GM12878 (cell line): ENCODE measurements at regions not wholly inside any gene's neighbourhood (a gene's known extent, or its start where the extent isn't known, plus 50 kb on each side); places are given as distances from the start of the nearest gene placed in this dataset.

ENCODE experiments used
- BHLHE40 ChIP-seq, 2 experiments: fragments of 450-650 bp in 1 of 2; IDR thresholded peaks; 2 replicates each; pipeline ENCODE4 v1.6.1; 2011 to 2017; ENCODE audit warnings: low read depth in 2 of 2, borderline replicate concordance in 1 of 2, improper control_type of control experiment in 1 of 2, low read length in 1 of 2, mild to moderate bottlenecking in 1 of 2
- CEBPB ChIP-seq, 2 experiments: fragments of 150-350 bp in 1 of 2; IDR thresholded peaks; 2 replicates each; pipeline ENCODE4 v1.6.1; 2012 to 2014; ENCODE audit warnings: low read depth in 2 of 2, low read length in 2 of 2, borderline replicate concordance in 1 of 2, inconsistent platforms in 1 of 2
- EP300 ChIP-seq, 2 experiments: fragments of 150-350 bp in 1 of 2; IDR thresholded peaks; 2 replicates each; pipeline ENCODE4 v1.6.1; 2011 to 2012; ENCODE audit warnings: low read depth in 2 of 2, low read length in 2 of 2, borderline replicate concordance in 1 of 2, improper control_type of control experiment in 1 of 2, inconsistent platforms in 1 of 2; ENCODE audit not compliant: control insufficient read depth in 1 of 2
- EZH2 ChIP-seq: IDR thresholded peaks from 2 replicates; pipeline ENCODE4 v1.6.1; 2012; ENCODE audit warnings: low read depth, mild to moderate bottlenecking, control low read depth, inconsistent platforms, low read length, borderline replicate concordance; ENCODE audit not compliant: control insufficient read depth
- FOXM1 ChIP-seq: IDR thresholded peaks from 2 replicates; pipeline ENCODE4 v1.6.1; 2012; ENCODE audit warnings: low read depth, mild to moderate bottlenecking, inconsistent platforms, low read length, moderate library complexity
- NR2C2 ChIP-seq: IDR thresholded peaks from 2 replicates; pipeline ENCODE4 v1.6.1; 2011; ENCODE audit warnings: borderline replicate concordance, low read depth; ENCODE audit not compliant: control insufficient read depth, insufficient read length
- POLR2A ChIP-seq: IDR thresholded peaks from 2 replicates; pipeline ENCODE4 v1.6.1; 2011; ENCODE audit warnings: low read depth, mild to moderate bottlenecking, low read length
- SIN3A ChIP-seq: IDR thresholded peaks from 2 replicates; pipeline ENCODE4 v1.6.1; 2012; ENCODE audit warnings: low read depth, low read length, improper control_type of control experiment
- TAF1 ChIP-seq: IDR thresholded peaks from 2 replicates; pipeline ENCODE4 v1.6.1; 2011; ENCODE audit warnings: mild to moderate bottlenecking, low read depth, low read length, borderline replicate concordance
- TCF7 ChIP-seq: IDR thresholded peaks from 2 replicates; pipeline ENCODE4 v1.6.1; 2014; ENCODE audit warnings: antibody characterized with exemption, borderline replicate concordance
- ZZZ3 ChIP-seq: IDR thresholded peaks from 2 replicates; pipeline ENCODE4 v1.6.1; 2011; ENCODE audit warnings: low read depth; ENCODE audit not compliant: control insufficient read depth, insufficient read length
- TF ChIP-seq, protein P1 (sequence below), 3 experiments: IDR thresholded peaks in 2 of 3; conservative IDR thresholded peaks in 1 of 3; 2 replicates each; pipeline ENCODE4 v1.5.1; 2011; ENCODE audit warnings: low read depth in 3 of 3, low read length in 3 of 3, mild to moderate bottlenecking in 3 of 3, control low read depth in 2 of 3, moderate library complexity in 2 of 3, inconsistent platforms in 1 of 3, mixed read lengths in 1 of 3; ENCODE audit not compliant: control insufficient read depth in 2 of 3, insufficient read depth in 1 of 3; ENCODE audit errors: extremely low read depth in 1 of 3
- TF ChIP-seq, protein P2 (sequence below): IDR thresholded peaks from 2 replicates; pipeline ENCODE4 v1.6.1; 2011; ENCODE audit warnings: low read depth, mild to moderate bottlenecking, low read length, moderate library complexity, borderline replicate concordance; ENCODE audit errors: extremely low read depth

DNA sequence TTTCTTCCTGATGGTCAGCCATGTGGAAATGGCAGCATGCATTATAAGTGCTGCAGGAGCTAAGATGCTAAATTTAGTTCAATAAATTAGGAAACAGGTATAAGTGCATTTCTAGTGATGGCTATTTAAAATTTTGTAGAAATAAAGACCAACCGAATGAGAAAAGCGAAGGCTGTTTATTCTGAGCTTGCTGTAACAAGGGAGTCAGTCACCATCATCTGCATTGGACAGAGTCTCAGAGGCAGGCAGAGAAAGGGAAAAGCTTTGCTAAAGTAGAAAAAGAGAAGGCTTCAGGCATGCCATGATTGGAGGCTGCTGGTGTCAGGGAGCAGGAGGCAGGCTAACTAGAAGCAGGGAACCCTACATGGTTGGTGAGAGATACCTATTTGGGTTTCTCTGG lies 451.0 kb downstream of the EDEM1 start:
- TF ChIP-seq NR2C2 = no peak
- TF ChIP-seq, protein P1, sequence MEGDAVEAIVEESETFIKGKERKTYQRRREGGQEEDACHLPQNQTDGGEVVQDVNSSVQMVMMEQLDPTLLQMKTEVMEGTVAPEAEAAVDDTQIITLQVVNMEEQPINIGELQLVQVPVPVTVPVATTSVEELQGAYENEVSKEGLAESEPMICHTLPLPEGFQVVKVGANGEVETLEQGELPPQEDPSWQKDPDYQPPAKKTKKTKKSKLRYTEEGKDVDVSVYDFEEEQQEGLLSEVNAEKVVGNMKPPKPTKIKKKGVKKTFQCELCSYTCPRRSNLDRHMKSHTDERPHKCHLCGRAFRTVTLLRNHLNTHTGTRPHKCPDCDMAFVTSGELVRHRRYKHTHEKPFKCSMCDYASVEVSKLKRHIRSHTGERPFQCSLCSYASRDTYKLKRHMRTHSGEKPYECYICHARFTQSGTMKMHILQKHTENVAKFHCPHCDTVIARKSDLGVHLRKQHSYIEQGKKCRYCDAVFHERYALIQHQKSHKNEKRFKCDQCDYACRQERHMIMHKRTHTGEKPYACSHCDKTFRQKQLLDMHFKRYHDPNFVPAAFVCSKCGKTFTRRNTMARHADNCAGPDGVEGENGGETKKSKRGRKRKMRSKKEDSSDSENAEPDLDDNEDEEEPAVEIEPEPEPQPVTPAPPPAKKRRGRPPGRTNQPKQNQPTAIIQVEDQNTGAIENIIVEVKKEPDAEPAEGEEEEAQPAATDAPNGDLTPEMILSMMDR (IDR thresholded peaks at IDR 0.05 in 2 of 3, conservative IDR thresholded peaks at IDR 0.05 in 1 of 3; ENCODE audit: control insufficient read depth in 2 of 3, extremely low read depth in 1 of 3, insufficient read depth in 1 of 3, low read depth in 3 of 3, low read length in 3 of 3) = no peak
- no peak for TF ChIP-seq FOXM1
- TF ChIP-seq TCF7 = no peak
- TF ChIP-seq EZH2 = no peak
- TF ChIP-seq EP300 (IDR thresholded peaks at IDR 0.05; ENCODE audit: borderline replicate concordance in 1 of 2, control insufficient read depth in 1 of 2, low read depth in 2 of 2, low read length in 2 of 2) = no peak
- TF ChIP-seq, protein P2, sequence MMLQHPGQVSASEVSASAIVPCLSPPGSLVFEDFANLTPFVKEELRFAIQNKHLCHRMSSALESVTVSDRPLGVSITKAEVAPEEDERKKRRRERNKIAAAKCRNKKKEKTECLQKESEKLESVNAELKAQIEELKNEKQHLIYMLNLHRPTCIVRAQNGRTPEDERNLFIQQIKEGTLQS = no peak
- TF ChIP-seq POLR2A = no peak
- no peak for TF ChIP-seq BHLHE40 (IDR thresholded peaks at IDR 0.05; ENCODE audit: borderline replicate concordance in 1 of 2, low read depth in 2 of 2, low read length in 1 of 2)
- no peak for TF ChIP-seq ZZZ3
- TF ChIP-seq CEBPB (IDR thresholded peaks at IDR 0.05; ENCODE audit: borderline replicate concordance in 1 of 2, low read depth in 2 of 2, low read length in 2 of 2) = no peak
- TF ChIP-seq TAF1 = no peak
- no peak for TF ChIP-seq SIN3A
